ENCODE measurements at regions not wholly inside any gene's neighbourhood (a gene's known extent, or its start where the extent isn't known, plus 50 kb on each side); places are given as distances from the start of the nearest gene placed in this dataset.

- TF ChIP-seq CTCF (IDR thresholded peaks at IDR 0.05) (no peak), EZH2 (IDR thresholded peaks at IDR 0.05; ENCODE audit: borderline replicate concordance, insufficient read depth, low read depth, low read length, poor library complexity, severe bottlenecking) (no peak)
Observed at GRCh38 chr7:91343996-91344629, 79.9 kb downstream of the FZD1 start.
